Lung microvascular endothelial cell (primary cell): ENCODE measurements at regions not wholly inside any gene's neighbourhood (a gene's known extent, or its start where the extent isn't known, plus 50 kb on each side); places are given as distances from the start of the nearest gene placed in this dataset.
A peak's percentile ranks its signal among the peaks of the same experiment; 100 is the strongest.

Source experiments
- DNase-seq, 2 donors: peaks; one replicate each; pipeline versions ENCODE4 v3.0.0 to v3.0.0-alpha.2; 2010; ENCODE audit warnings: low read depth in 2 of 2

DNA sequence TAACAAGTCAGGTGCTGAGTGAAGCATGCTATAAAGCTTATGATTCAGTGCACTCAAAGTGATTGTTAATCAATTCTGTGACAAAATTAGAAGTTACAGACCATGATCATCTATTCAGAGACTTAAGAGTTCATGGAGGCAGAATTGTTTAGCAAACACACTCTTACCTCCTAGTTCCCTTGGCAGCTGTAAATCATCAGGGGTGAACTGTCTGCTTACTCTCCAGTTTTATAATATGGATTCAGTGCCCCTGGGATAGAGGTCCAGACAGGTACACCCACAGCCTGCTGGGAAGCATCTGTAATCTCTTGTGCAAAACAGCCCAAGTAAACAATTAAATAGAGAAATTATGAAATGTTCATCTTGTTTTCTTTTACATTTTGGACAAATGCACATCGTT, 835.0 kb upstream of the COBL start:
- DNase-seq = no peak

DNA sequence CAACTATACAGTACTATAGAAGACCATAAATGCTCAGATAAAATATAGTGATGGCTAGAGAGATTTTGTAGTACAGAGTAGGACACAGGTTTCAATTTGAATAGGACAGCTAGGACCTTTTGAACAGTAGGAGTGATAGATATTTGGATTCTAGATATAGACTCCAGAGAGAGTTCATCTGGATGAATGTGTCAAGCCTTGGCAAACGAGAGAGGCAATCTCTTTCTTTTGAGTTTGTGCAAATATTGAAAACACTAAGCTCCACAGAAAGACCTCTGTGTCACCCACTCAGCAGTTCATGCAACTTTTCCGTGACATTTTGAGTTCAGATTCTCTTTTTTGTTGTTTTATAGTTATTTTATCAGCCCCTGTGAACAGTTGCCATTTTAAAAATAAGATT, 834.3 kb upstream of the COBL start:
- no peak for DNase-seq

DNA sequence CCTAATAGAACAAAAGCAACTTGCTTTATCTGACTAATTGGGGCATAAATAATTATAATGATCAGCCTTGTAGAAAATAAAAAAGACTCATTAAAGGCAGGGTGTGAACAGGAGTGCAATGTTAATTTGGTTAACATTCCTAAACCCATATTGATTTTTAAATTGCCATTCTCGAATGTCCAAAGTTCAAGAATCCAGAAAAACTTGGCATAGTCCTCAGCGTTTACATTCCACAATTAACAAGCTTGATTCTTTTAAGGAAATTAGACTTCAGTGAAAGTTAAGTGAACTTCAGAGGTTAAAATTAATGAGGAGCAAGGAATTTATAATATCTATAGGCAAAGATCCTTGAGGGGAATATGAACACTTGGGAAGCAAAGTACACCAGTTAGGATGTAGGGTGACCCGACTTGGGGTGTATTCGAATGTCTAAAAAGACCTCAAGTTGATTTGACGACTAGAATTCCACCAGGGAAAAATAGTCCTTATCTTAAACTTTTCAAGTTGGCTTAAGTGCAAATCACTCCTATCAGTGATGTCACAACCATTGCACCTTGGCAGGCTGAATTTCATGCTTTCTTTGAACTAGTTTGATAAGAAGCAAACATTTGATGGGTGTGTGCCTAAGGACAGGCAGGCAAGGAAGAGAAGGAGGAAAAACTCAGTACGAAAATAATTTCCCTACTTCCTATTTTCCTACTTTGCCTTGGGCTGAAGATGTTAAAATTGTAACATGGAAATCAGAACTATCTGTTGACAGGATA, 830.4 kb upstream of the COBL start:
- no peak for DNase-seq

DNA sequence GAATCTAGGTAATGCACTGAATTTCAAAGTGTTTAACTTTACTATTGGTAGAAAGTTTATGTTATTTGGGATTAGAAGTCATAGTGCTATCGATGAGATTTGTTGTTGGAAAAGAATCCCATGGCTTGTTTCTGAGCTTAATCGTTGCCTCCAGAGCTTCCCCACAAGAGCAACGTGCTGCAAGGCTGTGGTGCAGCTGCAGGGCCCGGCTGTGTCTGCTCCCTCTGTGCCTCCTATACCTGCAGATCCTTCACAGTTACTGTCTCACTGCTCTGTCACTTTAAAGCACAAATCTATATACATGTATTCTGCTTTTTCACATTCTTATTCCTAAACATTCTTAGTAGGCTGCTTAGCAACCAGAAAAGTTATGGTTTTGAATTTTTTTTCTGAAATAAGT, 826.6 kb upstream of the COBL start:
- no peak for DNase-seq

DNA sequence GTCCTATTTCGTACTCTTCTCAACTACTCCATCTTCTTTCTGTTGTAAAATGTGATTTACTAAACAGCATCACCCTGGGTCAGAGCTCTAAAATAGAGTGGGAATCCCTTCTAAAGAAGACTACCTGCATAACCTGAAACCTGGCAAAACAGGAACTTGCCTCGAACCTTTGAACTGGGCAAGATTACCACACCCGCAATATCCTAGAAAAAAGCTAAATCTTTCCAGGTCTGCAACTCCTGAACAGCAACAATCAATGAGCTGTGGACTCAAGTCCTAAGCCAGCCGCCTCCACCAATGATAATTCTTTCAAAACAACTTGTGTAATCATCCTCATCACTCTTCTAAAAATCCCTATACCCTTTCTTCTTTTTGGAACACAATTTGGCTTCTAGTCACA, 824.2 kb upstream of the COBL start:
- no peak for DNase-seq

DNA sequence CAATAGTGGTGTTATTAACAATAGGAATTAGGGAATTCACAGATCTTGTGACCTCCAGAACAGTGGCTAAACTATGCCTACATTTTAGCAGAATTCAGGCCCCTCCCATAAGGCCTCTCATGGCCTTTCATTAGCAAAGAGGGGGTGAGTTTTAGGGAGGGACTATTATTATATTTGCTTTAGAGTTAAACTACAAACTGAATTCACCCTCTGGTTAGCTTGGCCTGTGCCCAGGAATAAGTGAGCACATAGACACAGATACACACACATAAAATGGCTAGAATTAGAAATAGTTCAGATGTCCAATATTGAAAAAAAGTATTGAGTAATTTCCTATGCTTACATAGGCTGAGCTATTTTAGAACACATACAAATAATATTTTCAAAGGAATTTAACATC, 818.8 kb upstream of the COBL start:
- no peak for DNase-seq

DNA sequence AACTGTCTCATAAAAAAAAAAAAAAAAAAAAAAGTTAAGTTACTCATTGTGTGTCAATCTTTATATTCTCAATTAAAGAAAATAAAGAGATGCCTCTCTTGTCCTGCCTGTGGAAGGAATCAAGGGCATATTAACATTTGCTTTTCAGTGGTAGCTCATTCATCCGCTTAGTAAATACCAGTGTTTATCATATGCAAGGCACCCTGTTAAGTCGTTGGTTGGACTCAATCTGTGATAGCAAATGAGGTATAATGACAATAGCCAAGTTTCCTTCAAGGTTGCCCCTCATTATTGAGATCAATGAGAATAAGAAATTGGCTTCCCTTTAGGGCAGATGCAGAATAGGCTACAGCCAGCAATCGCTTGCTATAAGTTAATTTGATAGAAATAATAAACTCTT, 812.7 kb upstream of the COBL start:
- no peak for DNase-seq

DNA sequence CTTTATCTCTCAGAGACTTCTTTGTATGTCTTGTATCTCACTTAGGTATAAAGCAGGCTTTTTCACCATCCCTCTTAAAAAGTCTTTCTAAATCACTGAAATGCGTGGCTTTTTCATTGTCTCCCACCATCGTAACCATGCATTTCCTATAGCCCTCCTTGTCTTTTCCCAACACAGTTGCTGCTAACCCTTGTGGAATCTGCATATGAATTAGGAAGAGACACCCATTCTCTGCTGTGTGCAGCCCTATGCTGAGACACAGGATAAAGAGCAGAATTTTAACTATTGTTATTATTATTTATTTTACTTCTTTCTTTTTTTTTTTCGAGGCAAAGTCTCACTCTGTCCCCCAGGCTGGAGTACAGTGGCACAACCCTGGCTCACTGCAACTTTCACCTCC, 804.3 kb upstream of the COBL start:
- DNase-seq = no peak

DNA sequence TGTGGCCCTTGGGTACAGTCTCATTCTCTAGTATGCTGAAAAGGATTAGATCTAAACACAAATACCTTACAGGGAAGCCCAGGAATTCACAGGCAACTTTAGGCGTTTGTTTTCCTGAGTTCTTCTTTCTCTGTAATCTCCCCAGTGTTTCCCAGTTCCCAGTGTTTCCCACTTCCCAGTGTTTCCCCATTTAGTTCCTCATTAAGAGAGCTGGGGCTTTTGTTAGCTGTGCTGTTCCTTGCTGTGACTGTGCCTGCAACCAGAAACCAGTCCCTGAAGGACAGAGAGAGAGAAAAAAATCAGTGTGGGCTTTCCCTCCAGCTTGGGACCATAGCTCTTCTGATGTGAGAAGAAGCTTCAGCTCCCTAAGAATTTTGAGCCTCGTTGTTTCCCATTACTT, 802.9 kb upstream of the COBL start:
- no peak for DNase-seq

DNA sequence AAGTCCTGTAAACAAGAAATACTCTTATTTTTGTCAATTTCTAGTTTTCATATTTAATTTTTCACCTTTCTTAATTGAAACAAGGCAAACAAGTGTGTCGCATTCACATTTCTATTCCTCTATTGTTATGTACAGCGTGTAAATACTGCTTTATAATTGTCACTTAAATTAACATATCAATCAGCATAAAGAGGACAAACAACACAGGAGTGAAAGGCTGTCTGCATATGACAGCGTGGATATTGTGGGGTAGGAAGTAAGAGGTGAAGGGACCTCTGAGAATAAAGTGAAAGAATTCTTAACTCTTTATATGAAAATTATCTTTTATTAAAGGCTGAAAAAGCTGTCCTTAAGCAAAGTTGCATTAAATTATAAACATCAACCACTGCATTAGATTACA, 797.9 kb upstream of the COBL start:
- DNase-seq = no peak

DNA sequence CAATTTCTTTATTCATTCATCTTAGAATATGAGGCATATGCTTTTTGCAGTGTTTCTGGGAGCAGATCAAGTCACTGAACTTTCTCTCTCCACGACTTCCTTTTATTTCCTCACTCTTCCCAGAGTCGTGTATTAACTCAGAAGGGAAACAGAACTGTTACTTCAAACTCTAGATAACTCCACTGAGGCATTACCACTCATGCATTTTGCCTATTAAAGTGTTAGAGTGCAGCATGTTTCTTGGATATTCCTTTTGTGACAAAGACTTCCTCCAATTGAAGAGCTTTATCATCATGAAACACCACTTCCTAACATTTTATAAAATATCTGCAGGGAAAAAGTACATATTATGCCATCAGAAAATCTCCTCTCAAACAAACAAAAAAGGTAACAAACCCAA, 797.4 kb upstream of the COBL start:
- DNase-seq = no peak

DNA sequence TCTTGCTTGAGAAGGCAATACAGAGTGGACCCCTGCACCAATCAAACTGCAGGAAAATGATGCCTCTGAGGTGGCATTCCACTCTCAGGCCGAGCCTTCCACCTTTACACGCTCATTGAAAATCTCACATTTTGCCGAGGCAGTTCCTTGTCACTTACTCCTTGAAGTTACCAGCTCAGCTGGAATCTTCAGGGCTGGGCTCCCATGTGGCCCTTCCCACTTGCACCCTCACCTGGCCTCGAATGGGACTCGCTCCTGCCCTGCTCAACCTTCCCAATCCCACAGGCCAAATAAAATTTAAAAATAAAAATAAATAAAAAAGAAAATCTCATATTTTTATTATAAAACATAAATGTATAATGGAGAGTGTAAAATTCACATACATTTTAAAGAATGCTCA, 790.7 kb upstream of the COBL start:
- no peak for DNase-seq

DNA sequence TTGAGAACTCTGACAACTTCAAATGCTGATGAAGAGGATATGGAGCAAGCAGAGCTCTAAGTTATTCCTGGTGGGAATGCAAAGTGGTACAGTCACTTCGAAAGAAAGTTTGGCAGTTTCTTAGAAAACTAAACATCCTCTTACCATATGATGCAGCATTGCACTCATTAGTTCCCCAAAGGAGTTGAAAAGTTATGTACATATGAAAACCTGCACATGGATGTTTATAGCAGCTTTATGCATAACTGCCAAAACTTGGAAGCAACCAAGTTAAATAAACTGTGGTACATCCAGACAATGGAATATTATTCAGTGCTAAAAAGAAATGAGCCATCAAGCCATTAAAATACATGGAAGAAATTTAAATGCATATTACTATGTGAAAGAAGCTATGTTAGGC, 779.3 kb upstream of the COBL start:
- DNase-seq = no peak

DNA sequence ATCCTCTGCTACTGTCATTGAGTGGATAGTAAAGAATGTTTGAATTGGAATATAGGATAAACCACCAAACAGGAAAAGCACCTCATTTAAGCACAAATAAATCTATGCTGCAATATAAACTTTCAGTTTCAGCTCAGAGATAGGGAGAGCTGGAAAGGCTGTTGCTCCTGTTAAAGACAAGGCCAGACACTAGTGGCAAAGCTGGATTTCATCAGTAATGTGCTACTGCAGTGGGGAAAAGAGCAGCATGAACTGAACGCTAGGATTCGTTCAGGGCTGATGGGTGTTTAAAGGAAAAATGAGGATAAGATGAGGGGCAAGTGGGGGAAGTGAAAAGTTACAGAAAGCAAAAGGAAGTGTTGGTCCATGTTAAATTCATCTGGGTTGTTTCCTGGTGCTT, 775.4 kb upstream of the COBL start:
- no peak for DNase-seq

DNA sequence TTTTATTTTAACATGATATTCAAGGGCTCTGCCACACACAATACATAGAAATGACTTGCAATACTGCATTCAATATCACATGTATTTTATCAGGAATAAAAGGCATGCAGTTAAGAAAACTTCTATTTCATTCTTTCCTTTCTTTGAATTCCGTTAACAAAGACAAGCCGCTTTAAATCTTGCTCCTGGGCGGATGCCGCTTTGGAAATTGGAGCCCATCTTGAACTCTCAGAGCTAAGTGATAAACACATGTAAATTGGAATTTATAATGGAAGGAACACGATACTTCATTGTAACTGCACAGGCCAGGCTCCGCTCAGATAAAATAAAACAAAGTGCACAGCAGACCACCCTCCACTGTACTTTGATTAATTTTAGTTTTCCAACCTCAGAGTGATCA, 774.5 kb upstream of the COBL start:
- no peak for DNase-seq

DNA sequence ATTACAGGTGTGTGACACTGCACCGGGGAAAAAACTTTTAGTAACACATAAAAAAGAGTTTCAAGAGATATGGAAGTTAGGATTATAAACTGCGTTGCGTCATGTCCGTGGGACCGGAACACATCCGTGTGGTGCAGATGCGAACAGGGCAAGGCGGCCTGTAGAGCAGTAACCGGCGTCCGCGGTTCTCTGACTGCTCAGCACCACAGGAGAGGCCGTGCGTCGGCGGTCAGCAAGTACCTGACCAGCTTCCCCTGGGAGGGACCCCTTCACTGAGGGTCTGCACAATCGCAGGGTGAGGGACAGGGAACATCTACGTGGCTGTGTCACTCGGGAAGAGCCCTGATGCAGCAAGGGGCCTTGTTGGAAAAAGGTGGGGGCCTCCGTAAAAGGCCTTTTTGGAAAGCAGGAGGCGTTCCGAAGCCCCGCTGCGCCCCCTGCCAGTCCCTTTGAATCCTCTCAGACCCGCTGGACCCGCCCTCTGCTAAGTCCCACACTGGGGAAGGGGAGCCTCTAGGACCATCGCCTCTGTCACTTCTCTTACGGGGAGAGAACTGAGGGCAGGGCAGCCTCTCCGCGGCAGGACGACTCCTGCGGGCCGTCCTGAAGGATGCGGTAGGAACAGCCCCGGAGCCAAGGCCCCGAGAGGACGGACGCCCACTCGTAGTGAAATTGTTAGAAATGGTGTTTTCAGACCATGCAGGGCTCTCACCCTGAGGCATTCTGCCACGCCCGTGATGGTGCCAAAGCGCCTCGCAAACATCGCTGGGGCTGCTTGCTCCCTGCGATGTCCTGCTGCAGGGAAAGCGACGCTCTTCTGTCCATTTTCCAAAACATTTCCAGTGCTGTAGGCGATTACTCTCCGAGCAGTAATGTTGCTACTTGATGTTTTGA, 771.6 kb upstream of the COBL start:
- peak in 1 of 2 donors; percentile 1 for DNase-seq

DNA sequence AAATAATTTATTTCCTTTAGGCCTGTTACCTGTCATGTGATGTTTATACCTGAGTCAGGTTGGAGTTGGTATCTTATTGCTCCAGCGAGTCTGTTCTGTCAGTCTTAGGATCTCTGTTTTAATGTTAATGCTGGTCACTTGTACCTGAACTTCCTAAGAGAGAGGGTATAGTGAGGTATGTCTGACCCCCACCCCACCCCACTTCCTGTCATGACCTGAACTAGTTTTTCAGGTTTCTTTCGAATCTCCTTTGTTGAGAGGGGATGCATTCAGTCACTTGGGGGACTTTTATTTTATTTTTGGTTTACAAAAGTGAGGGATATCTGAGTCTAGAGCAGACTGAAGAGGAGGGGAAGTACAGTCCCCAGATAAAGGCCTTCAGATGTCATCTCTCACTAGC, 769.0 kb upstream of the COBL start:
- DNase-seq = no peak

DNA sequence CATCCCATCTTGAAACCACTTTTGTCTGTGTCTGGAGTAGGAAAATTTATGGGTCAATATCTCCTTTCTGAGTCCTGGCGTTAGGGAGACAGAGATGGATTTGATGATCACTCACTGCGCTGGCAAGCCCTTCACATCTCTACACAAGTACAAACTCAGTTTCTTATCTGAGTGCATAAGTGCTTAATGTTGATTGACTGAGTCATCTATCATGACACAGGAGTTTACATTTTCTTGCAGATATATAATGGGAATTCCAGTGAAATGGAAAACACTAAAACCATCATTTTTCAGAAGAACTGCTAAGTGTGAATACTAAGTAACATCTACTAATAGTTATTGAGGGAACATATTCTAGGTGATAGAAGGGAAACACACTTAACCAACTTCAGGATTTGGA, 763.9 kb upstream of the COBL start:
- DNase-seq = no peak

DNA sequence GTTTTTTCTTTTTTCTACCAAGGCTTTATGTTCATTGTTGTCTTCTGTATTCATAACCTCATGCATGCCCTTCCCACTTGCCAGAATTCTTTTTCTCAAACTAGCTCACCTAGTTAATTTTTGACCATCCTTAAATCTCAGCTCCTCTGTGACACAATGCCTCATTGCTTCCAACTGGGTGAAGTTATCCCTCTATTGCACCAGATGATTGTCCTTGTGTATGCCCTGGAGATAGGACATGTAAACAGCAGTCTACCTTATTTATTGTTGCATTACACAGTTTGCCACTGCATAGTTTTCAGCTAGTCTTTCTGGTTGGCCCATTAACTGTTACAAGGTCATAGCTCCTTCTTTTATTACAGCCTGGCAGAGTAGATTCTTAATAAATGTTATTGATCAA, 763.1 kb upstream of the COBL start:
- DNase-seq = no peak

DNA sequence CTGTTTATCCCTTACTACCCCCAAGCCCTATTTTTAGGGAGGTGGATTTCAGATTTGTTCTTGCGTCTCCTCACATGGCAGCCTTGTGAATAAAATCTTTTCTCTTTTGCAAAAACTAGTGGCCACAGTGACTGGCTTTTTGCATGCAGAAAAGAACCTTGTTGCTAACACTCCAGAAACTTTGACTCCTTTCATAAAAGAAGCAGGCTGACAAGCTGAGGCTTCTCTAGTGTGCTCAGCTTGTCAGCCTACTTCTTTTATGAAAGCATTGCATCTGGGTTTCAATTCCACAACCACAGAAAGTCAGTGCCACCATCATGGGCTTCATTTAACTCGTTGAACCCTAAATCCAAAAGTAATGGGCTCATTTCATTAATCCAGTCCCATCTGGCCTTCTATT, 761.0 kb upstream of the COBL start:
- no peak for DNase-seq

DNA sequence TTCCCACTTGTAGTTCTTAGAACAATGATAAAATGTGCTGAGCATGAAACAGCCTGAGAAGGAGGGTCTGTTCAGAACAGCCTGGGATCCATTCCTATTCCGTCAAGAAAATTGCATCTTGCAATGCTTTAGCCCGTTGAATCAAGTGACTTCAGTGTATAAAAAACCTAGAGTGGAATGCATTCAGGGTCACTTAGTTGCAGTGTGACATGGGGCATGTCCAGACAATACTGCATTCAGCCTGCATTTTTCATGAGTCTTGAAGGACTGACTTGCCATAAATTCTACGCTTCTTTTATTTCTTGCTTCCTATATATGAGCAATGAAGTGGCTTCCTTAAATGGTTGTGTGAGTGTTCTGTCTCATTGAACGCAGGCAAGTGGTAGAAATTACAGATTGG, 758.3 kb upstream of the COBL start:
- DNase-seq = no peak

DNA sequence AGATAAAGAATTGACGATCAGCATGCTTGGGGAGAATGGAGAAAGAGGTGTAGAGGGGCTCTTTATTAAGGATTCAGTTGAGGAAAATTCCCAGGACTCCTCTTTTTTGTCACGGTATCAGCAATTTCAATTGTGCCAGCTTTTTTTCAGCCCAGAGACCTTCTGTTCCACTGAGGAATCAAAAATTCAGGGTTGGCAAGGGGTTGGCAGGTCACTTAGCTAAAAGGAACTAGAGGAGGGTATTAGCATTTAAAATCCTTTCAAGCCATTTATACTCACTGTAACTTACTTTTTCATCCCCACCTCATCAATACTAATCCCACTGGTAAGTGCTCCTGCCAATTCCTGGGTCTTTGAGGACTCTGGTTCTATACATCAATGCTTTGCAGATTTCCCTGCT, 757.5 kb upstream of the COBL start:
- DNase-seq = no peak

DNA sequence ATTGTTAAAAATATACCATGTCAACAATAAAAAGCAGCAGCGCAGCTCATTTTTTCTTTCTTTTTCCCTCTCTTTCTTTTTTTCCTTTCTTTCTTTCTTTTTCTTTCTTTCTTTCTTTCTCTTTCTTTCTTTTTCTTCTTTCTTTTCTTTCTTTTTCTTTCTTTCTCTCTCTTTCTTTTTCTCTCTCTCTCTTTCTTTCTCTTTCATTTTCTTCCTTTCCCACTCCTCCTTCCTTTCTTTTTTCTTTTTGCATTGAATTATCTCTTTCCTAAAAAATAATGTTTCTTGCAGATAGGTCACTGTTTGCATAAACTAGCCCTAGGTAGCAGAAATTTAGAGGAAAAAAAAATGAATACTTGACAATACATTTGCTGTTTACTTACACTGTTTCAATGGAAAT, 755.1 kb upstream of the COBL start:
- no peak for DNase-seq
